MV-4-11 (cell line): ENCODE measurements at regions not wholly inside any gene's neighbourhood (a gene's known extent, or its start where the extent isn't known, plus 50 kb on each side); places are given as distances from the start of the nearest gene placed in this dataset.
"Not testable (repeated sequence)": the region's sequence is repeated elsewhere in the genome, so short reads cannot be mapped to it uniquely, and the experiment has no call there.

Experiments
- DNase-seq: peaks from one replicate; lab custom pipeline; 2025; lab: John Stamatoyannopoulos, UW

DNA sequence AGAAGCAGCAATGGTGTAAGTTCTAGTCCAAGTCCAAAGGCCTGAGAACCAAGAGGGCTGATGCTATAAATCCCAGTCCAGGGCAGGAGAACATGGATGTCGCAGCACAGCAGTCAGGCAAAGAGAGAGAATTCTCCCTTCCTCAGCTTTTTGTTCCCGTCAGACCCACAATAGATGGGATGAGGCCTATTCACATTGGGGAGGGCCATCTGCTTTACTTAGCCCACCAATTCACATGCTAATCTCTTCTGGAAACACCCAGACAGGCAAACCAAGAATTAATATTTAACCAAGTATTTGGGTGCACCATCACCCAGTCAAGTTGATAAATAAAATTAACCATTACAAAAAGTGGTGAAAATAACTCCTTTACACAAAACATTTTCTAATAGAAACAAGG, 511.7 kb upstream of the UBE2E2 start:
- no peak for DNase-seq

DNA sequence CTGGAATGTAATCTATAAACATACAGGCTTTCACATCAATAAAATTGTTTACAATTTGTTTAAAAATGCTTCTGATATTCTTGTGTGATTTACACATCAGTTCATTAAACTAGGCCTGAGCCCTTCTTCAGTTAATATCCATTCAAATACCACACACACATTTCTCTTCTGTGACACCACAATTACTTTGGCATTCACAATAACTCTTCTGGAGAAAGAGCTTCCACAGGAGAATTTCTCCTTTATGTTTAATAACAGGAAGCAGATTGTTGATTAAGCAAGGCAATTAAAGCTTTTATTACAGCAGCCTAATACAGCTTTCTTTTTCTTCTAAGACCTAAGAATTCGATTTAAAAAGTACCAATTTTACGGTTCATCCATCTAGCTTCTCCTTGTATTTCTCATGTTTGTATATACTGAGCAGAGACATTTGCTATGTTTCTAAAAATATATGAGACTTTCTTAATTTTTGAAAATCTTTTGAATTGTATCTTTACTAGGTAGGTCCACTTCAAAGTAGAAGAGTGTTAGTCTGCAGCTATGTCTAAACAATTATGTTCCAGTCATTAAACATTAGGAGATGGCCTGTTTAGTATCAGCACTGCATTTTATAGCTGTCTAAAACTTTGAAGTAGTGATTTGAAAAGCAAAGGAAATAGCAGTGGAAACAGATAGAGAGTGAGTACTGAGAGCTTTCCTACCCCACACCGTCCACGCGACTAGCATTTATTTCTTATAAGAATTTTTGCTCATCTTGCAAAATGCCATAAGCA, 511.1 kb upstream of the UBE2E2 start:
- no peak for DNase-seq

DNA sequence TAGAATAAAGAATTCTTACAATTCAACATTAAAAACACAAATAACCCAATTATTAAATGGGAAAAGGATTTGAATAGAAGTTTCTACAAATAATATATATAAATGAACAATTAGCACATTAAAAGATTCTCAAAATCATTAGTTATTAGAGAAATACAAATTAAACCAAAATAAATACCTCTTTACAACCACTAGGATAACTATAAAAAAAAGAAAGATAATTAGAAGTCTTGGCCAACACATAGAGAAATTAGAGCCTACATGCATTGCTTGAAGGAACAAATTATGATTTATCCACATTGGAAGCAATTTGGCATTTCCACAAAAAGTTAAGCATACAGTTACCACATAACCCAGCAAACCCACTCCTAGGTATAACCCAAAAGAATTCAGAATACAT, 502.3 kb upstream of the UBE2E2 start:
- DNase-seq = no peak

DNA sequence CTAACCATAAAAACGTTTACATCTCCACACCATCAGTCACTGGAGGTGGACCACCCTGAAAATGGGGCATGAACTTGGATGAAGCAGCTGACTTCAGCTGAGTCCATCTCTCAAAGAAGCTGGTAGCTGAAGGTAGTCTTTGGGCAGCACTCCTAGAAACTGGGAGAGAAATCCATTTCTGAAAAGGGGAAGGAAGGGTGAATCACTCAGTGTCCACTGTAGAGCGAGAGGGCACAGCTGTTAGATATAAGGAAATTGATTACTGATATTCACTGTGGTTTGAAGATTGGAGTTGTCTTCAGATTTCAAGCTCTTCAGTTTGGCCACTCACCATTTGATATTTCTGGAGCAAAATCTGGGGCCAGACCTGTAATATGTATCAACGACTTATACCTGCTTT, 499.0 kb upstream of the UBE2E2 start:
- DNase-seq = no peak

DNA sequence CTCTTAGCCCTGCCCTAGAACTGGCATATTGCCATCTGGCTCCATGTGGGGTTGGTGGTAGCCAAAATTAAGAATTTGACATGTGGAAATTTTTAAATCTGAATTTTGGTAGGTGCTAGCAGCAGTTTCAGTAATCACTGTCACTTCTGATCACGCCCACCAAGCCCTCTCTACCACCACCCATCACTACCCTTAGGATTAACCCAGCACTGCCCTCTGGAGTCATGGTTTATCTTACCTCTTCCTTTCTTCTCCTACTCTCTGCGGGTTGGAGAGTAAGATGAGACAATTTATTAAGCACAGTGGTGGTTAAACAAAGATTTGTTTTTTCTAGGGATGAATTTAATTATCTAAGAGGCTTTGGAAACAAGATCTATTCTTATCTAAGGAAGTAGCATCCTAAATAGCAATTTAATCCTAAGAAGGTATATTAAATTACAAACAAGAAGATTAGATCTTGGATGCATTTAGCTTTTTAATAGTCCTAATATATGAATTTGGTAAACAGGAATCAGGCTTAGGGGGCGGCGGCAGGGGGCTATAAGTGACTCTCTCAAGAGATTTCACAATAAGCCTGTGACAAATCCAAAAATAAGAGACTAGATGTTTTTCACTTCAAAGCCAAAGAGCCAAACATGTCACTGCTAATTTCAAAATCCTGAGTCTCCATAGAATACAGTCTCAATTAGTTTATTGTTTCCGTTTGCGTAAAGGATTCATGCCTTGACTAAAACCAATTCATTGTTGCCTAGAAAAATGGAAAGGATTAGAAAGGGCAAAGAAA, 498.4 kb upstream of the UBE2E2 start:
- no peak for DNase-seq

DNA sequence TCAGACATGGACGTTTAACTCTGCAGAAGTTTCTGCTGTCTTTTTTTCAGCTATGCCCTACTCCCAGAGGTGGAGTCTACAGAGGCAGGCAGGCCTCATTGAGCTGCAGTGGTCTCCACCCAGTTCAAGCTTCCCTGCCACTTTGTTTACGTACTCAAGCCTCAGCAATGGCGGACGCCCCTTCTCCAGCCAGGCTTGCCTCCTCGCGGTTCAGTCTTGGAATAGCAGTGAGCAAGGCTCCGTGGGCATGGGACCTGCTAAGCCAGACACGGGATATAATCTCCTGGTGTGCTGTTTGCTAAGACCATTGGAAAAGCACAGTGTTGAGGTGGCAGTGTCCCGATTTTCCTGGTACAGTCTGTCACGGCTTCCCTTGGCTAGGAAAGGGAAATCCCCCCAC, 496.2 kb upstream of the UBE2E2 start:
- DNase-seq = not testable (repeated sequence)

DNA sequence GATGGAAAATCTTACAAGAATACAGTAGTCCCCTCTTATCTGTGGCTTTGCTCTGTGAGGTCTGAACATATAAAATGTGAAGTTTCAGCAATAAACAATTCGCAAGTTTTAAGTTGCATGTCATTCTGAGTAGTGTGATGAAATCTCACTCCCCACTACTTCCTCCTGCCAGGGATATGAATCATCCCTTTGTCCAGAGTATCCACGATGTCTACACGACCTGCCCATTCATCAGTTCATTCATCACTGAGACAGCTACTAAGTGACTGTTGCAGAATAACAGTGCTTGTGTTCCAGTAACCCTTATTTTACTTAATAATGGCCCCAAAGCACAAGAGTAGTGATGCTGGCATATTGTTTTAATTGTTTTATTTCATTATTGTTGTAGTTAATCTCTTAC, 489.2 kb upstream of the UBE2E2 start:
- DNase-seq = peak; percentile 95

DNA sequence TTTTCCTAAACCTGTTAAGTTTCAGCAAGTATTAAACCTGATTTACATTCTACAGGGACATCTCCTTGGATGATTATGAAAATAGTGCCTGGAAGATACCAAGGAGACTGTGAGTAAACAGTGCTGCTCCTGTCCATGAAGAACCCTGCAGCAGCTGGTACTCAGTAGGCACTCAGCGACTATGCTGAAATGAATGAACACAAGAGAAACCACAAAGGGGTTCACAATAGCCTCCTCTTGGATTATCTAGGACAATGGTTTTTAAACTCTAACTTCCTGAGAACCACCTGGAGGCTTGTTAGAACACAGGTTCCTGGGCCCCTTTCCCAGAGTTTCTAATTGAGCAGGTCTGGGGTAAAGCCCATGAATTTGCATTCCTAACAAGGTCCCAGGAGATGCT, 488.4 kb upstream of the UBE2E2 start:
- DNase-seq = no peak

DNA sequence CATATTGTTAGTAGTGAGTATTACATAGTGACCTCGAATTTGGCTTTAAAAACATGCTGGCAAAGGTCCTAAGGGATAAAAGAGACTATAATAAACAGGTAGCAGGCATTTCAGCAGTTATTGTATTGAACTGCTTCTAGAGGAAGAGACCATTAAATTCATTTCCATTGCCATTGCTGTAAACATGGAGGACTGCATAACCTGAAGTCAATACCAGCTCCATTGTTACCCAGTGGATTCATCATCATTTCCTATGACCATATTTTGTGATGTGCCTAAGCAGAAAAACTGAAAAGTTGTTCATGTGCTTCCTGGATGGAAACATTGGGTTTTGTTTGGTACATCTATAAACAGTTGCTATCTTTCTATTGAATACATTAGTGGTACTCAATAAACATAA, 482.5 kb upstream of the UBE2E2 start:
- DNase-seq = no peak

DNA sequence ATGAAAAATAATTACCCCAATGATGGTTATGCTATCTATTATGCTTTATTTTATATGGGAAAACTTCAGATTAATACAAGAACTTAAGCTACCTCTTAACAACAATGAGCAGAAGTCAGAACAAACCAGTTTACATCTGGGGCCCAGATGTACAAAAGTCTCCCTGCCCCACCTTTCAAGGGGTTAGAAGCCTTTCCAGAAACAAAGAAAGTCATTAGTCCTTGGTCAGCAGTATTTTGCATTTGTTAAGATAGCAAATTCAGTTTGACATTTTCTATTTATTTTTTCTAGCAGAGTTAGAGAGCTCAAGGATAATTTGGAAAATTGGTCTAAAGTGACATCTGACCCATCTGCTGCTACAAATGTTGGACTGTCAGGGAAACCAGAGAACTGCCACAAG, 478.7 kb upstream of the UBE2E2 start:
- no peak for DNase-seq

DNA sequence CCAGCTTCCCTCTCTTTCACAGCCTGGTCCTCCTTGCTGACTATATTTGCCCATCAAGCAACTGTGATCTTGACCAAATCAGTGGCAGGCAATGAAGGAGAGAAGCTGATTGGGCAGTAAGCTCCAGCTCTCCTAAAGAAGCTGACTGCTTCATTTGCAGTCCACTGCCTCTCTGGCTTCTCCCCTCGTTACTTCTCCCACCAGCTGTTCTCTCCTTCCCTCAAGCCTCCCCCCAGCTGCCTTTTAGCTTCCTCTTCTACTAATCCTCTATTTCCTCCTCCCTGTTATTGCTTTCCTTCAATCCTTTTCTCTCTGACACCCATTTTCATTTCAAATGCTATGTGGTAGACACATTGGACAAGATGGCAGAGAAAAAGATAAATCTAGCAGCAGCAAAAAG, 474.7 kb upstream of the UBE2E2 start:
- peak; percentile 52 for DNase-seq

DNA sequence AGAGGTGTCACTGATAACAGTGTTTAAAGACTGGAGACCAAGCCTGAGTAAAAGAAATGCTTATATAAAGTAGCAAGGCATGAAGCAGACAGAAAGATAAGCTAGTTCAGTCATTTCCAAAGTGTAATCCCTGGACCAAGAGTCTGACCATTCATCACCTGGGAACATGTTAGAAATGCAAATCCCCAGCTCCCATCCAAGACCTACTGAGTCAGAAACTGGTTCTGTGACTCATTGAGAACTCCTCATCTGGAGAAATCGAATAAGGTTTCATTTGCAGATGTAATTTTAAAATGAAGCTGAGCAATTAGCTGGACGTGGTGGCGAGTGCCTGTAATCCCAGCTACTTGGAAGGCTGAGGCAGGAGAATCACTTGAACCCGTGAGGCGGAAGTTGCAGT, 473.9 kb upstream of the UBE2E2 start:
- no peak for DNase-seq

DNA sequence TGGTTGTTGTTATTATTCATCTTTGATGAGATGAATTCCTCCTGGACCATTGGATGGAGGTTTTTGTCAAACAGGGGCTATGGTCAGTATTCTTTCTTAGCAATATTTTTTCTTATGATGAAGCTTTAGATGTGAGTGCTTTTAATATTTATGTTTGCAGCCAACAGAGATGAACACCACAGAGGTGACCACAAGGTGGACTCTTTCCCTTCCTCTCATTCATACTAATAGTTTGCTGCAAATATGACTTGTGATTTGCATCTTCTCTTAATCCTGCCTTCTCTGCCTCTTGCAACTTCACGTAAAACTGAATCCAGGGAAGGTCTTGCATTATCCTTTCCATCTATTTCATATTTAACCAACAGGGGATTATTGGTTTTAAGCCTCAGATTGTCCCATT, 473.1 kb upstream of the UBE2E2 start:
- no peak for DNase-seq

DNA sequence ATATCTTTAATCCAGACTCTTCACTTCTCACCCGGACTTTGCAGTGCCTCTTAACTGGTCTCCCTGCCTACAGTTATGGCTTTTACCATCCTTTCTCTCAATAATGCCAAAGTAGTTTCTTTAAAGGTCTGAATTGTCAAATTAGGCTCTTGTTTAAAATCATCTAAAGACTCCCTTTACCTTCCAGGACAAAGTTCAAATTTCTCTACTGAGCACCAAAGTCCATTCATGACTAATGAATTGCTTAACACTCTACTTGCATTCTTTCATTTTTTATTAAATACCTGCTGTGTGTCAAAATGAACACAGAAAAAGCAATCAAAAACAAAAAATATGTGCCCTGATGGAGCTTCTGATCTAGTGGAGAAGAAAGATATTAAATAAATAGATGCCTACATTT, 472.4 kb upstream of the UBE2E2 start:
- DNase-seq = no peak

DNA sequence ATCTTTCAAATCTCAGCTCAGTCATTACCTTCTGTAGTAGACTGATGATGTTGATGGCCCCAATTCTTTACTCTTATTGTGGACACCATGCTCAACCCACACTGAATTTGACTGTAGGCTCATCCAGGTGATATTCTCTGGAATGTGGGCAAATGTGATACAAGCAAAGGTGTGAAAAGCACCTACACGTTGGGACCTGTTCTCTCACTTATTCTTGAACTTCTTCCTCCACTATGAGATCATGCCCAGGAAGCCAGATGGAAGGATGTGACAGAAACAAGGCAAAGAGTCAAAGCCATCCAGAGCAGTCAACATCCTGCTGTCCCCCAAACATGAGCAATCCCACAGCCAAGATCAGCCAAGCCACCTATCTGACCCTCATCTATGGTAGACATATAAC, 471.2 kb upstream of the UBE2E2 start:
- no peak for DNase-seq

DNA sequence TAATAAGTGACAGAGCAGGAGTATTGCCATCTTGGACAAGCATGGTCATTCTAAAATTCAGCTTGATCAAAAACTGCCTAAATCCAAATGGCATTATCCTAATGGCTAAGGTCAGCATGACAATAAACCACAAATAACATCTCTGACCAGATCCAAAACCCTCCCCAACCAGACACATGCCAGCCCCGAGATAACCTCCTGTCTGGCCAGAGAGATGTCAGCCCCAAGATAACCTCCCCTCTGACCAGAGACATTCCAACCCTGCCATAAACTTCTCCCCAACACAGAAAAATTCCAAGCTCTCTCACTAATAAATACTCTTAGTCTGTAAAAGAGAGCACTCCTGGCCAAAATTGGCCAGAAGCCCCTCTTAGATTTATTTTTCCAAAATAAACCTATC, 470.5 kb upstream of the UBE2E2 start:
- DNase-seq = no peak

DNA sequence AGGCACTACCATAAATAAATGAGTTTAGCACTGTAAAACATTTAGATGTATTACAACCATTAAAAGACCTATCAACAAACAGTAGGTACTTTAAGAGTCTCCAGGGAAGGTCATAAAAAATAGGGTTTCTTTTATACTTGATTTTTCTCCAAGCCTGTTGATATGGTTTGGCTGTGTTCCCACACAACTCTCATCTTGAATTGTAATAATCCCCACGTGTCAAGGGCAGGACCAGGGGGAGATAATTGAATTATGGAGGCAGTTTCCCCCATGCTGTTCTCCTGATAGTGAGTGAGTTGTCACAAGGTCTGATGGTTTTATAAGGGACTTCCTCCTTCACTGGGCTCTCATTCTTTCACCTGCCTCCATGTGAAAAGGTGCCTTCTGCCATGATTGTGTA, 468.9 kb upstream of the UBE2E2 start:
- DNase-seq = no peak

DNA sequence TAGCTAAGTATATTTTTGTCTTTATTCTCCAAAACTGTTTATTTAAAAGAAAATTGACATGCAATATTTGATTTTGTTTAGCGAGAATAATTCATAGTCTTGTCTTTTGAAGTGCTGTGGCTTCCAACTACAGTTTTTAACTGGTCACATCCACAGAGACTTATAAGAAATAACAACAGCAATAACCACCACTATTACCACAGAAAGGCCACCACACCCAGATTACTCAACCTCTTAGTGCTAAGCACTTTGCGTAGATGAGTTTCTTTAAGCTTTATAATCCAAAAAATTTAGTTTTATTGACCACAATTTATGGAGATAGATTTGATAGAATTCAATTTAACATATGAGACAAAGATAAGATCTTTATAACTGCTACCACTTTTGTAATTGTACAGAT, 468.4 kb upstream of the UBE2E2 start:
- peak; percentile 12 for DNase-seq

DNA sequence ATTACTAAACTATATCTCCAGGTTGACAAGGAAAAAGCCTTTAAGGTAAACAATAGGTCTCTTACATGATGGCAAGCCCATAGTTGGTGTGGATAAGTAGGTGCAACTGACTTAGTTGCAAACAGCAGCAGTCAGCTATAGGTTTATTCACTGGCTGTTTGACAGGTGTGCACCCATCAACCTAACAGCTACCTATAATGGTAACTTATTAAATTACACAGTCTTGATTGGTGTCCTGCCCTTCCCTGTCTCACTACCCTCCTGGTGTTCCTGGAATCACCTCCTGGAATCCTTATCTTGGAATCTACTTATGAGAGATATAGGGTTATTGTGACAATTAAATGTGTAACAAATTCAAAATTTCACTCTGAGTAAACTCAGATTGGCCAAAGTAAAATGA, 467.8 kb upstream of the UBE2E2 start:
- DNase-seq = no peak

DNA sequence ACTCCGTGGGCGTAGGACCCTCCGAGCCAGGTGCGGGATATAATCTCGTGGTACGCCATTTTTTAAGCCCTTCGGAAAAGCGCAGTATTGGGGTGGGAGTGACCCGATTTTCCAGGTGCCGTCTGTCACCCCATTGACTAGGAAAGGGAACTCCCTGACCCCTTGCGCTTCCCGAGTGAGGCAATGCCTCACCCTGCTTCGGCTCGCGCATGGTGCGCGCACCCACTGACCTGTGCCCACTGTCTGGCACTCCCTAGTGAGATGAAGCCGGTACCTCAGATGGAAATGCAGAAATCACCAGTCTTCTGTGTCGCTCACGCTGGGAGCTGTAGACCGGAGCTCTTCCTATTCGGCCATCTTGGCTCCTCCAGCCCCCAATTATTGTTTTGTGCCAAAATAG, 459.7 kb upstream of the UBE2E2 start:
- DNase-seq = not testable (repeated sequence)

DNA sequence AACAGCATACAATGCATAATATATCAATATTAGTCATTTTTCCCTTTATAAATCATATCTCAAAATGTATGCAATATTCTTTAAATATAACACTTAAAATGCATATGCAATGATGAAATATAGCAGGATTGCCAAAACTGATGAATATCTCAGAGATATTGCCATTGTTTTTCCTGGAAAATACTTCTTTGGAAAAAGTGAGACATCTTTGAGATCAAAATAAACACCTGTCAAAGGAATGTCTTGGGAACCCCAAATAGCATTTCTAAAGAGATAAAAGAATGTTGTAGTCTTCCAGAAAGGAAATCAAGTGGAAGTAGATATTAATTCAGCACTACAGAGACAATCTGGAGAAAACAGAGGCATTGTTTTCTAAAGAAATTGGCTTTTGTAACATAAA, 457.8 kb upstream of the UBE2E2 start:
- no peak for DNase-seq

DNA sequence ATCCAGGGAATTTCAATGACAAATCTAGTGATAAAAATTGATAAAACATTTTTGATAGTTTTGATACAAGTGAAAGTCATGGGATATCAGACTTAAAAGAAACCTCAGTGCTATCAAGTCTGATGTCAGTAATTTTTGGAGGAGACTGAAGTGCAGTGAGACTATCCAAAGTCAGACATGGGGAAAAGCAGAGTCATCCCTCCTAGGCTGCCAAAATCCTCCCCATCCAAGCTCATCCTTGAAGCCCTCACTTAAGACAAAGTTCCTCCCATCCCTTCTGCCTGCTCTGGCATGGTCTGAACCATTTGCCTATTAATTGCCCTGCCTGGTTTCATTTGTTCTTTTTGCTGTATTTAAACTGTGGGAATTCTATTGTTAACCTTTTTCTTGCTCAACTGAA, 456.9 kb upstream of the UBE2E2 start:
- no peak for DNase-seq

DNA sequence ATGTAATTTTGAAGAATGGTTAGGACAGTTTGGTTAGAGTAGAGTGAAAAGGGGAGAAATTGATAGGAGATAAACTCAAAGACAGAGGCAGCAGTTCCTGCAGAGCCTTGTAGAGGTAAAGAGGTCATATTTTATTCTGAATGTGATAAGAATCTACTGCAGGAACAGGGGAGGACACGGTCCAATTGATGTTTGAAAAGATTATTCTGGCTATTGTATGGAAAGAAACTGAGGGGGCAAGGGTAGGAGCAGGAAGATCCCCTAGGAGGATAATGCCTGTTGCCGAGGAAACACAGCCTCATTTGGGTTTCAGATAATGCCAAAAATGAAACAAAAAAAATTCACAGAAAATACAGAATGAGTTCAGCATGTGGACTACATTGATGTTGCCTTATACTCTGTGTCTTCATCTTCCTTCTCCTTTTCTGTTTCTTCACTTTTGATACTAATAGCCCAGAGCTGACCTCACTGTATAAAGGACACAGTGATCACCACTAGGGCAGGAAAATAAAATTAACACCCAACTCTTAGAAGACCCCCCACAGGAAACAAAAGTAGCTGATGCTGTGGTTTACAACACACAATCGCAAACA, 454.6 kb upstream of the UBE2E2 start:
- DNase-seq = no peak
